HEK293T (cell line): ENCODE measurements at regions not wholly inside any gene's neighbourhood (a gene's known extent, or its start where the extent isn't known, plus 50 kb on each side); places are given as distances from the start of the nearest gene placed in this dataset.
"Not testable (repeated sequence)": the region's sequence is repeated elsewhere in the genome, so short reads cannot be mapped to it uniquely, and the experiment has no call there.

Experiments
- ARNT ChIP-seq: fragments of 450-650 bp; IDR thresholded peaks from 2 replicates; pipeline ENCODE4 v1.6.1; 2017; ENCODE audit warnings: mild to moderate bottlenecking
- BHLHE40 ChIP-seq: fragments of 450-650 bp; IDR thresholded peaks from 2 replicates; pipeline ENCODE4 v1.6.1; 2016; ENCODE audit warnings: mild to moderate bottlenecking, moderate library complexity, borderline replicate concordance
- FOXA1 ChIP-seq: fragments of 450-650 bp; IDR thresholded peaks from 2 replicates; pipeline ENCODE4 v1.6.1; 2016; ENCODE audit warnings: mild to moderate bottlenecking
- FOXM1 ChIP-seq: fragments of 450-650 bp; IDR thresholded peaks from 2 replicates; pipeline ENCODE4 v1.6.1; 2017; ENCODE audit warnings: mild to moderate bottlenecking, borderline replicate concordance
- HDGF ChIP-seq: fragments of 450-650 bp; IDR thresholded peaks from 2 replicates; pipeline ENCODE4 v1.6.1; 2017; ENCODE audit warnings: antibody characterized with exemption, borderline replicate concordance
- SP1 ChIP-seq: fragments of 450-650 bp; IDR thresholded peaks from 2 replicates; pipeline ENCODE4 v1.6.1; 2017

- TF ChIP-seq ARNT, FOXA1, FOXM1, HDGF, SP1, BHLHE40: not testable (repeated sequence)
Observed at GRCh38 chr6:48944276-48944675, 518.8 kb downstream of the MMUT start.
